H1 (cell line): ENCODE measurements at regions not wholly inside any gene's neighbourhood (a gene's known extent, or its start where the extent isn't known, plus 50 kb on each side); places are given as distances from the start of the nearest gene placed in this dataset.

Experiments used
- CTCF ChIA-PET: fragments of 300-600 bp; sonication (Branson Sonifier 250); formaldehyde crosslinking; loops from one replicate; lab custom pipeline; 2021; ENCODE audit not compliant: partially characterized antibody; lab: Charles Lee
- POLR2A ChIA-PET: fragments of 300-600 bp; sonication (Branson Sonifier 250); formaldehyde crosslinking; loops from one replicate; lab custom pipeline; 2021; ENCODE audit warnings: inconsistent platforms; ENCODE audit not compliant: partially characterized antibody; lab: Charles Lee
- DNase-seq, 2 experiments: peaks; one replicate each; pipeline versions ENCODE4 v3.0.0 to v3.0.0-alpha.2; 2010 to 2022; ENCODE audit warnings: low spot score in 2 of 2, low read depth in 1 of 2, mixed read lengths in 1 of 2
- FAIRE-seq: peaks from 2 replicates; lab custom pipeline; 2011; peaks lifted over from hg19 to GRCh38; lab: Jason Lieb, UNC
- H2AFZ ChIP-seq: 2 replicates; pipeline ENCODE4 v1.8.1; 2012; ENCODE audit warnings: low read length, inconsistent platforms
- H2AK5ac ChIP-seq: 2 replicates; pipeline ENCODE4 v1.6.1; 2013; ENCODE audit warnings: low read depth, low read length
- H2BK120ac ChIP-seq: replicated peaks from 2 replicates; pipeline ENCODE3; 2013; ENCODE audit warnings: low read depth, low read length, inconsistent platforms
- H2BK12ac ChIP-seq: 2 replicates; pipeline ENCODE4 v1.6.1; 2013; ENCODE audit warnings: low read depth, low read length
- H2BK15ac ChIP-seq: 2 replicates; pipeline ENCODE4 v1.6.1; 2013; ENCODE audit warnings: low read length
- H2BK20ac ChIP-seq: 2 replicates; pipeline ENCODE4 v1.6.1; 2013; ENCODE audit warnings: low read length
- H2BK5ac ChIP-seq: 2 replicates; pipeline ENCODE4 v1.6.1; 2013; ENCODE audit warnings: low read depth, low read length
- H3K14ac ChIP-seq: 2 replicates; pipeline ENCODE4 v1.6.1; 2013; ENCODE audit warnings: inconsistent platforms; ENCODE audit not compliant: insufficient read length
- H3K18ac ChIP-seq: 2 replicates; pipeline ENCODE4 v1.6.1; 2013; ENCODE audit warnings: low read length; ENCODE audit errors: extremely low read depth
- H3K23ac ChIP-seq: 2 replicates; pipeline ENCODE4 v1.6.1; 2013; ENCODE audit warnings: inconsistent platforms; ENCODE audit not compliant: insufficient read length
- H3K23me2 ChIP-seq: 2 replicates; pipeline ENCODE4 v1.6.1; 2013; ENCODE audit warnings: low read depth, low read length
- H3K27ac ChIP-seq: 2 replicates; pipeline ENCODE4 v1.6.1; 2011; ENCODE audit warnings: low read depth, low read length, inconsistent platforms
- H3K27me3 ChIP-seq, 4 experiments: replicated peaks in 1 of 4; 1 replicate in 1 of 4; 2 replicates in 3 of 4; pipeline versions ENCODE4 v1.6.1 to v1.8.1; 2011 to 2013; ENCODE audit warnings: low read length in 3 of 4, mild to moderate bottlenecking in 3 of 4, inconsistent platforms in 2 of 4, mixed read lengths in 2 of 4, moderate library complexity in 1 of 4; ENCODE audit not compliant: control insufficient read depth in 3 of 4, insufficient read depth in 3 of 4; ENCODE audit errors: extremely low read depth in 1 of 4
- H3K36me3 ChIP-seq, 4 experiments: 2 replicates each; pipeline versions ENCODE4 v1.6.1 to v1.8.1; 2011 to 2013; ENCODE audit warnings: mild to moderate bottlenecking in 4 of 4, low read length in 3 of 4, moderate library complexity in 2 of 4, control low read depth in 1 of 4, inconsistent platforms in 1 of 4; ENCODE audit not compliant: insufficient read depth in 4 of 4, control insufficient read depth in 2 of 4
- H3K4ac ChIP-seq: replicated peaks from 2 replicates; pipeline ENCODE3; 2013; ENCODE audit warnings: low read length, low read depth, mixed read lengths, inconsistent platforms; ENCODE audit not compliant: insufficient read length
- H3K4me1 ChIP-seq, 4 experiments: replicated peaks in 1 of 4; 1 replicate in 1 of 4; 2 replicates in 3 of 4; pipeline versions ENCODE4 v1.6.1 to v1.8.1; 2011 to 2013; ENCODE audit warnings: low read length in 3 of 4, inconsistent platforms in 2 of 4, mixed read lengths in 1 of 4; ENCODE audit not compliant: insufficient read depth in 4 of 4, control insufficient read depth in 3 of 4
- H3K4me2 ChIP-seq, 2 experiments: 2 replicates each; pipeline versions ENCODE4 v1.6.1 to v1.8.1; 2011 to 2013; ENCODE audit warnings: low read depth in 2 of 2, low read length in 2 of 2, control low read depth in 1 of 2, inconsistent platforms in 1 of 2, mild to moderate bottlenecking in 1 of 2; ENCODE audit not compliant: insufficient read depth in 1 of 2
- H3K4me3 ChIP-seq, 4 experiments: fragments of 200-600, 300-600 bp in 1 of 4; sonication (generic), shearing (Covaris generic), sonication (Bioruptor Twin) in 1 of 4; 2 replicates each; pipeline versions ENCODE4 v1.5.1 to v1.8.1; 2011 to 2016; ENCODE audit warnings: low read length in 4 of 4, low read depth in 3 of 4, control low read depth in 2 of 4, inconsistent platforms in 2 of 4, mild to moderate bottlenecking in 2 of 4, mixed read lengths in 1 of 4, moderate library complexity in 1 of 4; ENCODE audit not compliant: insufficient read depth in 2 of 4; ENCODE audit errors: extremely low read depth in 1 of 4
- H3K56ac ChIP-seq: replicated peaks from 2 replicates; pipeline ENCODE3; 2013; ENCODE audit warnings: low read depth, mild to moderate bottlenecking, mixed read lengths, low read length, inconsistent platforms; ENCODE audit not compliant: insufficient read length
- H3K79me1 ChIP-seq: 2 replicates; pipeline ENCODE4 v1.6.1; 2013; ENCODE audit warnings: low read depth, low read length, control low read depth
- H3K79me2 ChIP-seq, 2 experiments: 2 replicates each; pipeline versions ENCODE4 v1.6.1 to v1.8.1; 2012 to 2013; ENCODE audit warnings: low read length in 2 of 2, mild to moderate bottlenecking in 2 of 2, inconsistent platforms in 1 of 2; ENCODE audit not compliant: insufficient read depth in 2 of 2, control insufficient read depth in 1 of 2
- H3K9ac ChIP-seq, 4 experiments: replicated peaks in 1 of 4; 1 replicate in 1 of 4; 2 replicates in 3 of 4; pipeline versions ENCODE4 v1.6.1 to v1.8.1; 2011 to 2013; ENCODE audit warnings: low read depth in 3 of 4, low read length in 3 of 4, control low read depth in 2 of 4, mild to moderate bottlenecking in 2 of 4, moderate library complexity in 2 of 4, inconsistent platforms in 1 of 4; ENCODE audit errors: extremely low read depth in 1 of 4
- H3K9me3 ChIP-seq, 2 experiments: 2 replicates each; pipeline versions ENCODE4 v1.6.1 to v1.8.1; 2012 to 2013; ENCODE audit warnings: mild to moderate bottlenecking in 2 of 2, moderate library complexity in 2 of 2, control low read depth in 1 of 2, inconsistent platforms in 1 of 2, low read depth in 1 of 2, low read length in 1 of 2, mixed read lengths in 1 of 2; ENCODE audit not compliant: insufficient read depth in 2 of 2
- H4K20me1 ChIP-seq, 2 experiments: replicated peaks in 1 of 2; 2 replicates each; pipeline versions ENCODE3 to v1.8.1; 2011 to 2013; ENCODE audit warnings: inconsistent platforms in 2 of 2, low read length in 2 of 2, mild to moderate bottlenecking in 1 of 2; ENCODE audit not compliant: insufficient read depth in 2 of 2, control insufficient read depth in 1 of 2
- H4K5ac ChIP-seq: 2 replicates; pipeline ENCODE4 v1.6.1; 2013; ENCODE audit warnings: low read length, low read depth, mixed read lengths, inconsistent platforms; ENCODE audit not compliant: insufficient read length
- H4K8ac ChIP-seq: 2 replicates; pipeline ENCODE4 v1.8.0; 2013; ENCODE audit warnings: mild to moderate bottlenecking, moderate library complexity, low read length, inconsistent platforms; ENCODE audit not compliant: insufficient read depth; ENCODE audit errors: extremely low read depth
- H4K91ac ChIP-seq: replicated peaks from 2 replicates; pipeline ENCODE3; 2013; ENCODE audit warnings: low read length, mixed read lengths, inconsistent platforms; ENCODE audit not compliant: insufficient read length
- CREB1 ChIP-seq: IDR thresholded peaks from 2 replicates; pipeline ENCODE4 v1.6.1; 2012; ENCODE audit warnings: inconsistent platforms
- PHF8 ChIP-seq: fragments of 200-600 bp; sonication (generic); conservative IDR thresholded peaks from 2 replicates; pipeline ENCODE4 v1.7.1; 2012; ENCODE audit warnings: low read depth, mild to moderate bottlenecking, inconsistent platforms, low read length, moderate library complexity
- RXRA ChIP-seq: IDR thresholded peaks from 2 replicates; pipeline ENCODE4 v1.6.1; 2011; ENCODE audit warnings: low read depth, mild to moderate bottlenecking, low read length, moderate library complexity; ENCODE audit not compliant: insufficient read depth
- WGBS, 2 experiments: shearing (Covaris generic) in 1 of 2; methylation state at CpG; one replicate each; pipeline versions ENCODE4 v1.1.6 to v1.1.7; 2013 to 2015; ENCODE audit warnings: low lambda C conversion rate in 2 of 2, mixed read lengths in 2 of 2, inconsistent platforms in 1 of 2, low coverage in 1 of 2, missing lambda C conversion rate in 1 of 2; ENCODE audit not compliant: insufficient replicate concordance in 2 of 2, insufficient coverage in 1 of 2, insufficient read length in 1 of 2; ENCODE audit errors: extremely low coverage in 1 of 2, missing lambda C conversion rate in 1 of 2; 5-methylcytosine and 5-hydroxymethylcytosine counted together

- no peaks in the 10 kb centered on the region for H3K9me3 ChIP-seq
- DNase-seq = no peak
- H3K4me2 ChIP-seq = no peak overlapping the region
- H3K14ac ChIP-seq = no peak overlapping the region
- H3K23me2 ChIP-seq = no peaks in the 10 kb centered on the region
- H3K27ac ChIP-seq = no peak overlapping the region
- TF ChIP-seq RXRA = no peak
- no peak for TF ChIP-seq CREB1
- no peak for TF ChIP-seq PHF8
- no peak overlapping the region for H3K56ac ChIP-seq
- no peak overlapping the region for H2BK120ac ChIP-seq
- no peaks in the 10 kb centered on the region for H4K20me1 ChIP-seq
- H2BK20ac ChIP-seq = no peak overlapping the region
- H3K9ac ChIP-seq = no peak overlapping the region
- no peaks in the 10 kb centered on the region for H3K27me3 ChIP-seq
- H3K4me1 ChIP-seq = no peaks in the 10 kb centered on the region
- POLR2A ChIA-PET = no interaction called here
- no peak overlapping the region for H2BK15ac ChIP-seq
- no peaks in the 10 kb centered on the region; the same call in 1 of the 2 replicates for H3K79me1 ChIP-seq
- H2BK12ac ChIP-seq = no peak overlapping the region
- no peak overlapping the region for H3K4me3 ChIP-seq
- no peak overlapping the region for H4K5ac ChIP-seq
- H4K91ac ChIP-seq = no peak overlapping the region
- H3K18ac ChIP-seq = no peak overlapping the region
- CTCF ChIA-PET = interaction anchor here (1.0 to 1.2 kb wide), 2 partner anchors 8 to 13 kb away, joined by 3 to 7 read pairs; no protein-coding TSS in a partner anchor
- no peak overlapping the region for H4K8ac ChIP-seq
- H2BK5ac ChIP-seq = no peak overlapping the region
- no peak overlapping the region for H3K23ac ChIP-seq
- no peak overlapping the region for H2AFZ ChIP-seq
- 92% methylated on average over 6 of the region's 6 CpGs; no CpG with 5 or more reads in 1 of the 2 experiments for WGBS, 2 experiments
- H3K79me2 ChIP-seq = no peaks in the 10 kb centered on the region
- no peak overlapping the region for H2AK5ac ChIP-seq
- FAIRE-seq = no peak
- H3K4ac ChIP-seq = no peak overlapping the region
- H3K36me3 ChIP-seq = no peaks in the 10 kb centered on the region
Measured at GRCh38 chr15:62541846-62542245, 376.8 kb upstream of the C2CD4B start.
